HepG2 (cell line): ENCODE measurements at regions not wholly inside any gene's neighbourhood (a gene's known extent, or its start where the extent isn't known, plus 50 kb on each side); places are given as distances from the start of the nearest gene placed in this dataset.

Experiments used
- IRF2 ChIP-seq: IDR thresholded peaks from 2 replicates; pipeline ENCODE4 v1.6.1; 2018; ENCODE audit warnings: missing genetic modification reagents, missing compliant biosample characterization
- ZBTB33 ChIP-seq: sonication (generic); formaldehyde crosslinking; IDR thresholded peaks from 2 replicates; pipeline ENCODE4 v1.4.0; 2020; ENCODE audit warnings: missing genetic modification reagents

GRCh38 chr20:39676241-39676640 lies 714.1 kb downstream of the DHX35 start:
- no peak for TF ChIP-seq IRF2
- TF ChIP-seq ZBTB33 (CRISPR knock-in tag): no peak
